WI38 (cell line): ENCODE measurements at regions not wholly inside any gene's neighbourhood (a gene's known extent, or its start where the extent isn't known, plus 50 kb on each side); places are given as distances from the start of the nearest gene placed in this dataset.

Experiments
- H3K4me3 ChIP-seq: 2 replicates; pipeline ENCODE4 v1.5.1; 2011; ENCODE audit warnings: low read depth, mild to moderate bottlenecking, control low read depth, low read length
- TF ChIP-seq, protein P1 (sequence below): IDR thresholded peaks from 2 replicates; pipeline ENCODE4 v1.5.1; 2012; ENCODE audit warnings: low read depth, mild to moderate bottlenecking, control low read depth, low read length

DNA sequence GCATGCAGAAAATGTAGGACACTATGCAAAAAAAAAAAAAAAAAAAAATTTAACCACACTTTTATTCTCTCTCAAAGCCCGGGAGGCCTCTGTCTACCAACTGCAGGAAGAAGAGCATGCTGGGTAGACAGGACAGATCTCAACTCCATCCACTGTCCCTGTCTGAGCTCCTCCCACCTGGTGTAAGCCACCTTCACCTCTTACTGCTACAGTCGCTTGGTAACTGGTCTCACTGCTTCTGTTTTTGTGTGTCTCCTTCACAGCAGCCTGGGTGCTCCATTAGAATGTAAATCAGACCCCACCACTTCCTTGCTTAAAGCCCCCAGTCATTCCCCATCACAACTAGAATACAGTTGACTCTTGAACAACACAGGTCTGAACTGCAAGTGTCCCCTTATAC is 115.1 kb upstream of the PROK2 start:
- no peak overlapping the region for H3K4me3 ChIP-seq
- TF ChIP-seq, protein P1, sequence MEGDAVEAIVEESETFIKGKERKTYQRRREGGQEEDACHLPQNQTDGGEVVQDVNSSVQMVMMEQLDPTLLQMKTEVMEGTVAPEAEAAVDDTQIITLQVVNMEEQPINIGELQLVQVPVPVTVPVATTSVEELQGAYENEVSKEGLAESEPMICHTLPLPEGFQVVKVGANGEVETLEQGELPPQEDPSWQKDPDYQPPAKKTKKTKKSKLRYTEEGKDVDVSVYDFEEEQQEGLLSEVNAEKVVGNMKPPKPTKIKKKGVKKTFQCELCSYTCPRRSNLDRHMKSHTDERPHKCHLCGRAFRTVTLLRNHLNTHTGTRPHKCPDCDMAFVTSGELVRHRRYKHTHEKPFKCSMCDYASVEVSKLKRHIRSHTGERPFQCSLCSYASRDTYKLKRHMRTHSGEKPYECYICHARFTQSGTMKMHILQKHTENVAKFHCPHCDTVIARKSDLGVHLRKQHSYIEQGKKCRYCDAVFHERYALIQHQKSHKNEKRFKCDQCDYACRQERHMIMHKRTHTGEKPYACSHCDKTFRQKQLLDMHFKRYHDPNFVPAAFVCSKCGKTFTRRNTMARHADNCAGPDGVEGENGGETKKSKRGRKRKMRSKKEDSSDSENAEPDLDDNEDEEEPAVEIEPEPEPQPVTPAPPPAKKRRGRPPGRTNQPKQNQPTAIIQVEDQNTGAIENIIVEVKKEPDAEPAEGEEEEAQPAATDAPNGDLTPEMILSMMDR, result no peak

DNA sequence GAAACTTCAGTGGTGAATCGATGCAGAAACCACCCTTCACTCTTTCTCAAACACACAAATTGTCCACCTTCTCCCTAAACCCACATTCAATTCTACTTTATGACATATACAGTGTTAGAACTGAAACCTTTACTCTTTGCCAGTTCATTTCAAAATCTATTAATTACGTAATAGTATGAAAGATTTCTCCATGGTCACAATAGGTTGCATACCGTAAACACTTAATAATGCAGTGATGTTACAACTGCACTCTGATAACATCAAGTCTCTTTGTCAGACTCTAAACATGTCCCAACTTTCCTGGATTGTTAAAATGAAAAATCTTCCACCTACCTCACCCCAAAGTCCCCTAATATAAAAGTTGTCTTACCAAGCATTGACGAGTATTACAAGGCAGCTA is 111.8 kb upstream of the PROK2 start:
- no peak overlapping the region for H3K4me3 ChIP-seq
- TF ChIP-seq, protein P1, result no peak

DNA sequence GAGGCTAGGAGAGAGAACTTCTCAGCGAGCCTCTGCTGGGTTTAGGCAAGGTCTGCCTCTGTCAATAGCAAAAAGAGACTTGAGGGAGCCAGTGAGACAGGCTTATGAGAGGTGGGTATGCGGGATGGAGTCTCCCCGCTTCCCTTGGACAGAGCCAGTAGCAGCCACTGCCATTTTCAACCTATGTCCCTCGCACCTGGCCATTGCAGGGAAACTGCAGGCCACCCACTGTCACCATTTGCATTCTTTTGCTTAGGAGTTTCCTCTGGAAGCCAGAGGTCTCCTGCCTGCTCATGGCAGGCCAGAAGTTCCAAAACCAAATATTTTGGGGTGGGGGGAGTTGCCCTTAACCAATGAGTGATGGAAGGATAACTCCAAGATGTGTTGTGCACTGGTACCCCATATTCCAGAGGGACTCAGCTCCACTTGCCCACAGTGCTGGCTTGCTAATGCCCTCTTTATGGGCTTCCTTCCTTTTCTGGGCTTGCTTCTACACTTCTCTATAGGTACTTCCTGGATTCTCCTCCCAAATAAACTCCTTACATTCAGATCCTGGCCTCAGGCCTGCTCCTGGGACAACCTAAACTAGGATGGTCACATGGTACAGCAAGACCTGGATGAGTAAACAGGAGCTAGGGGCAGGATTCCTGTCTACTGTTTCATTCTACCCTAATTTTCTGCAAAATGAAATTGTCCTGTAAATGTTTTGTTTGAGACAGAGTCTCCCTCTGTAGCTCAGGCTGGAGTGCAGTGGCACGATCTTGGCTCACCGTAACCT is 108.9 kb upstream of the PROK2 start:
- TF ChIP-seq, protein P1, result no peak
- no peak overlapping the region for H3K4me3 ChIP-seq

GRCh38 chr3:71893122-71893521 is 108.2 kb upstream of the PROK2 start:
- H3K4me3 ChIP-seq, result no peak overlapping the region
- TF ChIP-seq, protein P1, result no peak

DNA sequence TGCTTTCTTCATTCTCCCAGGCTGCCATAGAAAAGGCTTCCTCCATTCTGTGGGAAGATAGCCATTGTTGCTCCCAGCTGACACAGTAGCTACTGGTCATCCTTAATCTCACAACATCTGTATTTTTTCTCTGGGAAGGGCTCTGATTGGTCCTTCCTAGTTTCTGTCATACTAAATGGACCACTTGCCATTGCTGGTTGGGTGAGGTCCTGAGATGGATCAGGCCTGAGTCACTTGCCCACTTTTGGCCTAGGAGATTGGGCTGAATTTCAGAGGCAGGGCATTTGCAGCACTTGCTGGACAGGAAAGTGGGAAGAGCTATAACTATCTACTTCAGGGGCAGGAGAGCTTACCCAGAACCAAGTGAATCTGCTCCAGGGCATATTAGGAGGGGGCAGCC is 106.5 kb upstream of the PROK2 start:
- no peak overlapping the region for H3K4me3 ChIP-seq
- TF ChIP-seq, protein P1, result no peak

GRCh38 chr3:71890356-71890931 is 105.5 kb upstream of the PROK2 start:
- TF ChIP-seq, protein P1, result no peak
- no peak overlapping the region for H3K4me3 ChIP-seq

GRCh38 chr3:71887256-71887655 is 102.3 kb upstream of the PROK2 start:
- H3K4me3 ChIP-seq, result no peak overlapping the region
- TF ChIP-seq, protein P1, result no peak
